Activated CD8-positive, alpha-beta memory T cell treated with anti-CD3 and anti-CD28 coated beads, Interleukin-2, amount 50 U/mL, for 24 hours (primary cell): ENCODE measurements at regions not wholly inside any gene's neighbourhood (a gene's known extent, or its start where the extent isn't known, plus 50 kb on each side); places are given as distances from the start of the nearest gene placed in this dataset.
"Not testable (repeated sequence)": the region's sequence is repeated elsewhere in the genome, so short reads cannot be mapped to it uniquely, and the experiment has no call there.

Experiments used
- DNase-seq: peaks from one replicate; pipeline ENCODE4 v3.0.0-alpha.2; 2020; ENCODE audit errors: extremely low read depth

DNA sequence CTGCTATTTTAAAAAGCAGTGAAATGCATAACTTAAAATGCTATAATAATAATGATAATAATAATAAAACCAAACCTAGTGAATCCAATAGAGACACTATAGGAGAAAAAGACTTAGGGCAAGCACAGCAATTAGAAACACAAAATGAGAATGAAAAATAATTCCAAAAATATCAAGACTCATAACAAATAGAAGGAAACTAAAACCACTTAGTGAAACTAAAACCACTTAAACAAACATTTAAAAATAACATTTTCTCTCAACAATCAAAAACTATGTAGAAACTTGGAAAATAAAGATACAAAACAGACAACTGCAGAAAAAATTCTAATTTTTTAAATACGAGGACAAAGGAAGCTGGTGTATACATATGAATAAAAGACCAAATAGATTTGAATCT lies 655.2 kb upstream of the NRG3 start:
- DNase-seq, result no peak

- no peak for DNase-seq
Measured at GRCh38 chr10:81248886-81249285, 626.1 kb upstream of the NRG3 start.

DNA sequence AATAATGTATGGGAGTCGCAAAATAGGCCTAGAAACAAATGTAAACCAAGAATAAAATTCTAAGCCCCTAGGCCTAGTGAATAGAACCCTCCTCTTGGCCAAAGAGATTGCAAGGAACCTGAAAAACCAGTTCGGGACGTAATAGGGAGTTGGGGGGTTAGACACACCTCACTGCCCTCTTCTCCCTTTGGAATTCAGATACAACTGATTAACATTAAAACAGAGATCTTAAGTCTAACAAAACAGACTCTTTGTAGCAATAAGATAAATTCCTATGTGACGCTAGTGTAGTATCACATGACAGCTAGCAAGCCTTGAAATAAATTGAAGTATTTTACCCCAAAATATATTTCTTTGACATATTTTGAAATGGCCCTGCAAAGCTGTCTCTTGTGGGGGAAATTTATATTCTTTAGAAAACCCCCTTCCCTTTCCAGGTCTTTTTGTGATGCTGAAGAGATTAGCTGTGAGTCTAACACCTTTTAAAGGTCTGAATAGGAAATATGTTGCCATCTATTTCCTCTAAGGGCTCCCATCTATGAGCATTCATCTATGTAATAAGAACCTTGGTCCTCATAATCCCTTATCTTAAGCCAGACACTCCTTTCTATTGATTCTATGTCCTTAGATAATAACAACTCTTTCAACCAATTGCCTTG lies 623.4 kb upstream of the NRG3 start:
- DNase-seq, result no peak

DNA sequence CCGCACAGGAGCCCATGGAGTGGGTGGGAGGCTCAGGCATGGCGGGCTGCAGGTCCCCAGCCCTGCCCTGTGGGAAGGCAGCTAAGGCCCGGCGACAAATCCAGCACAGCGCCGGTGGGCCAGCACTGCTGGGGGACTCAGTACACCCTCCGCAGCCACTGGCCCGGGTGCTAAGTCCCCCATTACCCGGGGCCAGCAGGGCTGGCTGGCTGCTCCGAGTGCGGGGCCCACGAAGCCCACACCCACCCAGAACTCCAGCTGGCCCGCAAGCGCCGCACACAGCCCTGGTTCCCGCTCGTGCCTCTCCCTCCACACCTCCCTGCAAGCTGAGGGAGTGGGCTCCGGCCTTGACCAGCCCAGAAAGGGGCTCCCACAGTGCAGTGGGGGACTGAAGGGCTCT lies 610.0 kb upstream of the NRG3 start:
- not testable (repeated sequence) for DNase-seq

DNA sequence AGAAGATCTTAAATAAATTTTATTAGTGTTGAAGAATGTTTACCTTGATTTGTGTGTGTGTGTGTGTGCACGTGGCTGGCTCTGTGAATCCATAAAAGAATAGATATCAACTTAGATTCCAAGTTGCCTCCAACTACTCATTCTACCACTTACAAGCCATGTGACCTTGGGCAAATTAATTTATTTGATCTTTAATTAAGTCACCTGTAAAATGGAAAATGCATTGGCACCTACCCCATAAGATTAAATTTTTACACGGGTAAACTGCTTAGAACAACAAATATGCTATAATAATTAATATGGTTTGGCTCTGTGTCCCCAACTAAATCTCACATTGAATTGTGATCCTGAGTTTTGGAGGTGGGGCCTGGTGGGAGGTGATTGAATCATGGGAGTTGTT lies 604.9 kb upstream of the NRG3 start:
- DNase-seq, result no peak

GRCh38 chr10:81280497-81281479 lies 594.2 kb upstream of the NRG3 start:
- no peak for DNase-seq

DNA sequence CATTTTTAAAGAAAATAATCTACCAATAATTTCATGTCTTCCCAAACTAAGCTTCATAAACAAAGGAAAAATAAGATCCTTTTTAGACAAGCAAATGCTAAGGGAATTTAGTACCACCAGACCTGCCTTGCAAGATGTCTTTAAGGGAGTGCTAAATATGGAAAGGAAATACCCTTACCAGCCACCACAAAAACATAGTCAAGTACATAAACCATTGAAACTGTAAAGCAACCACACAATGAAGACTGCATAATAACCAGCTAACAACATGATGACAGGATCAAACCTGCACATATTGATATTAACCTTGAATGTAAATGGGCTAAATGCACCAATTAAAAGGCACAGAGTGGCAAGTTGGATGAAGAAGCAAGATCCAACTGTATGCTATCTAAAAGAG lies 586.5 kb upstream of the NRG3 start:
- no peak for DNase-seq

- DNase-seq, result no peak
Measured at GRCh38 chr10:81297292-81297691, 577.7 kb upstream of the NRG3 start.

DNA sequence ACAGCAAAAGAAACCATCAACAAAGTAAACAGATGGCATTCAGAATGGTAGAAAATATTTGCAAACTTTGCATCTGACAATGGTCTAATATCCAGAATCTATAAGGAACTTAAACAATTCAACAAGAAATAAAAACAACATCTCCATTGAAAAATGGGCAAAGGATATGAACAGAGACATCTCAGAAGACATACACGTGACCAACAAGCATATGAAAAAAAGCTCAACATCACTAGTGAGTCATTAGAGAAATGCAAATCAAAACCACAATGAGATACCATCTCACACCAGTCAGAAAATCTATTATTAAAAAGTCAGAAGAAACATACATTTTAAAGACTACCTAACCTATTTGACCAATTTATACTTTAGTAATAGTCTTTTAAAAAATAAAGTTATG lies 571.3 kb upstream of the NRG3 start:
- no peak for DNase-seq

GRCh38 chr10:81306971-81307782 lies 567.8 kb upstream of the NRG3 start:
- DNase-seq, result no peak

DNA sequence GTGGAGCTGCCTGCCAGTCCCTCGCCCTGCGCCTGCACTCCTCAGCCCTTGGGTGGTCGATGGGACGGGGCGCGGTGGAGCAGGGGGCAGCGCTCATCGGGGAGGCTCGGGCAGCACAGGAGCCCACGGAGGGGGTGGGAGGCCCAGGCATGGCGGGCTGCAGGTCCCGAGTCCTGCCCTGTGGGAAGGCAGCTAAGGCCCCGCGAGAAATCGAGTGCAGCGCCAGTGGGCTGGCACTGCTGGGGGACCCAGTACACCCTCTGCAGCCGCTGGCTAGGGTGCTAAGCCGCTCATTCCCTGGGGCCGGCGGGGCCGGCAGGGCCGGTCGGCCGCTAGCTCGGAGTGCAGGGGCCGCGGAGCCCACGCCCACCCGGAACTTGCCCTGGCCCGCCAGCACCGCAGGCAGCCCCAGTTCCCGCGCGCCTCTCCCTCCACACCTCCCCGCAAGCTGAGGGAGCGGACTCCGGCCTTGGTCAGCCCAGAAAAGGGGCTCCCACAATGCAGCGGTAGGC lies 565.9 kb upstream of the NRG3 start:
- no peak for DNase-seq

DNA sequence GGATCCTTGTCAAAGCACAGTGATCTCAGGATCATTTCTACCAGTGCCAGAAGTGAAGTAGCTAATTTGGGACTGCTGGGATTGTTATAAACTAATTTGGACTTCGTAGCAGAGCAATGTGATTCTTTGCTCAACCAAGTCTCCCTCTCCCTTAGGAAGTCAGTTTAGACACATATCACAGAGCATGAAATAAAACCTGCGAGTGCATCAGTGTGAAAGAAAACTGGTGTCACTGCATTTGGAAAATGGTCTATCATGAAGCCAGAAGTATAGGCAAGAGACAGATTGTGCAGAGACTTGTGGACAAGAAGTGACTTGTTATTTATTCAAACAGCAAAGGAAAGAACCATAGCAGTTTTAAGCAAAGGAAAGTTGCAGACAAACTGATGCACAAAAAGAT lies 560.5 kb upstream of the NRG3 start:
- no peak for DNase-seq

DNA sequence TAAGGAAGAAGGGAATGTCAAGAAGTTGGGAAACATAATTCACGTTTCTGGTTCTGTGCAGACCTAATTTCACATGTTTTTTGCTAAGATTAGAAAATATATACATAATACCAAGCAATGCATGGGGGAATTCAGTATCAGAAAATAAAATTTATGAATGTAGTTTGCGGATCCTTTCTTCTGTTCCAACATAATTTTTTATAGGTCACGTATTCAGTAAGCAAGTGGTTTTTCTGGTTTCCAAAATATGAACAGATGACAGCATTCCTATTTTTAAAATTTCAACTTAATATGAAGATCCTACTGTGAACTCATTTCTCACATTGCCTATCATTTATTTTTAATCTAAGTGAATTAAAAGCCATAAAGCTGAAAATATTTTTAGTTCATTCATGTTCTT lies 560.0 kb upstream of the NRG3 start:
- no peak for DNase-seq

DNA sequence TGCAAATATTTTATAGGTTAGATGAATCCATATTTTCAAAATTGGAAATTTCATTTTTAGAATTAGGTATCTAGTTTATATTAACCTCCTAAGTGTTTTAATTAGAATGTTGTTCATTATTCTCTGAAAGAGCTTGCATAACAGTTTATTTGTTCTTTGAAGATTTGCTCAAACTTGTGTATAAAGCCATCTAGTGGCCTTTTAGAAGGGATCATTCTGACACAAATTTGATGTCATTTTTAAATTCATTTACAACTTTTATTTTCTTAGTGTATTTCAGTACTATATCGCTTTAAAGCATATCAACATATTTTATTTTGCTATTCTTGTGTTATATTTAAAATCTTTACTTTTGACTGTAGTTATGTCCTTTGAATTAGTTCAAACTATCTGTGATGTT lies 527.0 kb upstream of the NRG3 start:
- DNase-seq, result no peak

- DNase-seq, result no peak
Measured at GRCh38 chr10:81367132-81367531, 507.9 kb upstream of the NRG3 start.

DNA sequence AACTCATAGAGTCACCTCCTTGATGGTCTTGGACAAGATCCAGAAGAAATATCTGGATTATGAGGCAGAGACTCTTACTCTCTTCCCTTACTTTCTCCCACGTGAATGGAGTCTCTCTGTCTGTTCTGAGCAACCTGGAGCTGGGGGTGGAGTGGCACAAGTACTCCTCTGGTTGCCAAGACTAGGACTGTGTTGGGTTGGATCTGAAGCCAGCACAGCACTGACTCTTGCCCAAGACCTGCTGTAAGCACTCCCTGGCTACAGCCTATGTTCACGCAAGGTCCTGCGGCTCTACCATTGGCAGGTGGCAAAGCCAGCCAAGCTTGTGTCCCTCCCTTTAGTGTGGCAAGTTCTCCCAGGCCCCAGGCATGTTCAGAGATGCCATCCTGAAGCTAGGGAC lies 488.2 kb upstream of the NRG3 start:
- no peak for DNase-seq

GRCh38 chr10:81403451-81403850 lies 471.5 kb upstream of the NRG3 start:
- no peak for DNase-seq

DNA sequence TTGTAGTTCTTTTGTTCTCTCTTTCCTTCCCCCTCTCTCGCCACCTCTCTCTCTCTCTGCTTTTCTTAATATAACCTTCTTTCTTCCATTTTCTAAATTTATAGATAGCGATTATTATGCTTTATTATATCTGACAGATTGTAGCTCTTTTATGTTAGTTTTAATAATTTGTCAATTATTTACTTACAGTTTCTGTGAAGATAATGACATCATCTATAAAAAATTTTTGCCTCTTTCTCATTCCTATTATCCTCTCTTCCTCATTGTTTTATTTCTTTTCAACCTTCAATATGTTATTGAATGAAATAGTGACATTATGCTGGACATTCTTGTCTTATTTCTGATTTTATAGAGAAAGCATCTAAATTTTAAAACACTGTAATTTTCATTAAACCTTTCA lies 469.6 kb upstream of the NRG3 start:
- DNase-seq, result no peak

GRCh38 chr10:81414038-81414437 lies 461.0 kb upstream of the NRG3 start:
- no peak for DNase-seq

GRCh38 chr10:81426722-81427121 lies 448.3 kb upstream of the NRG3 start:
- no peak for DNase-seq

- no peak for DNase-seq
Measured at GRCh38 chr10:81428456-81429134, 446.4 kb upstream of the NRG3 start.

- no peak for DNase-seq
Measured at GRCh38 chr10:81439445-81439844, 435.5 kb upstream of the NRG3 start.
